HEK293 (cell line): ENCODE measurements at regions not wholly inside any gene's neighbourhood (a gene's known extent, or its start where the extent isn't known, plus 50 kb on each side); places are given as distances from the start of the nearest gene placed in this dataset.

Experiments used
- CTCF ChIA-PET: fragments of 350-600 bp; formaldehyde crosslinking; extraction: SDS; loops from one replicate; lab custom pipeline; 2021; ENCODE audit warnings: antibody characterized with exemption; lab: Yijun Ruan, JAX
- POLR2A ChIA-PET: fragments of 300-600 bp; formaldehyde crosslinking; extraction: SDS; loops from one replicate; lab custom pipeline; 2020; ENCODE audit warnings: antibody characterized with exemption, inconsistent platforms; lab: Yijun Ruan, JAX
- H3K27ac ChIP-seq: fragments of 200-500 bp; sonication (Bioruptor generic); 2 replicates; pipeline ENCODE4 v1.5.1; 2014; ENCODE audit warnings: low read depth, low read length, control low read depth, inconsistent platforms; ENCODE audit errors: extremely low read depth
- H3K36me3 ChIP-seq, 2 experiments: fragments of 200-500 bp in 1 of 2; sonication (Bioruptor generic) in 1 of 2; 1 replicate in 1 of 2; 2 replicates in 1 of 2; pipeline ENCODE4 v1.5.1; 2014 to 2017; ENCODE audit warnings: inconsistent platforms in 2 of 2, low read length in 2 of 2; ENCODE audit not compliant: control insufficient read depth in 2 of 2, insufficient read depth in 1 of 2
- H3K4me1 ChIP-seq: fragments of 200-500 bp; sonication (Bioruptor generic); 2 replicates; pipeline ENCODE4 v1.5.1; 2014; ENCODE audit warnings: mild to moderate bottlenecking, low read length, inconsistent platforms; ENCODE audit not compliant: control insufficient read depth, insufficient read depth
- H3K4me3 ChIP-seq: 2 replicates; pipeline ENCODE4 v1.5.1; 2011; ENCODE audit warnings: low read depth, mild to moderate bottlenecking, control low read depth, low read length, moderate library complexity
- H3K9me3 ChIP-seq: fragments of 200-500 bp; sonication (Bioruptor generic); 2 replicates; pipeline ENCODE4 v1.5.1; 2014; ENCODE audit warnings: low read depth, low read length, inconsistent platforms; ENCODE audit not compliant: control insufficient read depth, insufficient read depth
- CTCF ChIP-seq: fragments of 450-650 bp; formaldehyde crosslinking; IDR thresholded peaks from 2 replicates; pipeline ENCODE4 v1.5.1; 2016; ENCODE audit warnings: missing biosample characterization, missing genetic modification characterization
- EGR2 ChIP-seq: fragments of 450-650 bp; formaldehyde crosslinking; IDR thresholded peaks from 2 replicates; pipeline ENCODE4 v1.5.1; 2016; ENCODE audit warnings: low read depth, missing biosample characterization, missing genetic modification characterization
- ELK4 ChIP-seq: IDR thresholded peaks from 2 replicates; pipeline ENCODE4 v1.6.1; 2011; ENCODE audit warnings: mild to moderate bottlenecking, low read depth, low read length, borderline replicate concordance
- FEZF1 ChIP-seq: fragments of 450-650 bp; formaldehyde crosslinking; IDR thresholded peaks from 2 replicates; pipeline ENCODE4 v1.5.1; 2016; ENCODE audit warnings: missing biosample characterization, missing genetic modification characterization
- GLIS2 ChIP-seq: fragments of 450-650 bp; formaldehyde crosslinking; IDR thresholded peaks from 2 replicates; pipeline ENCODE4 v1.5.1; 2016; ENCODE audit warnings: missing biosample characterization, missing genetic modification characterization
- IKZF3 ChIP-seq: fragments of 450-650 bp; IDR thresholded peaks from 2 replicates; pipeline ENCODE4 v1.5.0; 2018; ENCODE audit warnings: missing biosample characterization, mild to moderate bottlenecking, missing genetic modification characterization, moderate library complexity
- PRDM1 ChIP-seq: fragments of 450-650 bp; formaldehyde crosslinking; IDR thresholded peaks from 2 replicates; pipeline ENCODE4; 2016; ENCODE audit warnings: missing biosample characterization, missing genetic modification characterization
- TSHZ1 ChIP-seq: fragments of 450-650 bp; formaldehyde crosslinking; IDR thresholded peaks from 2 replicates; pipeline ENCODE4 v1.5.1; 2016; ENCODE audit warnings: missing biosample characterization, missing genetic modification characterization, borderline replicate concordance
- ZBTB8A ChIP-seq: fragments of 450-650 bp; formaldehyde crosslinking; IDR thresholded peaks from 2 replicates; pipeline ENCODE4 v1.5.1; 2016; ENCODE audit warnings: missing biosample characterization, missing genetic modification characterization
- ZFP37 ChIP-seq: fragments of 450-650 bp; formaldehyde crosslinking; IDR thresholded peaks from 2 replicates; pipeline ENCODE4 v1.5.1; 2016; ENCODE audit warnings: missing biosample characterization, missing genetic modification characterization
- ZFP41 ChIP-seq: fragments of 450-650 bp; formaldehyde crosslinking; IDR thresholded peaks from 2 replicates; pipeline ENCODE4 v1.5.1; 2016; ENCODE audit warnings: missing biosample characterization, missing genetic modification characterization, borderline replicate concordance
- ZNF23 ChIP-seq: fragments of 450-650 bp; formaldehyde crosslinking; IDR thresholded peaks from 2 replicates; pipeline ENCODE4 v1.5.1; 2016; ENCODE audit warnings: missing biosample characterization, missing genetic modification characterization, borderline replicate concordance
- ZNF585B ChIP-seq: fragments of 450-650 bp; formaldehyde crosslinking; IDR thresholded peaks from 2 replicates; pipeline ENCODE4 v1.5.1; 2016; ENCODE audit warnings: missing biosample characterization, missing genetic modification characterization
- ZNF600 ChIP-seq: fragments of 450-650 bp; formaldehyde crosslinking; IDR thresholded peaks from 2 replicates; pipeline ENCODE4 v1.5.1; 2016; ENCODE audit warnings: missing biosample characterization, missing genetic modification characterization
- ZNF645 ChIP-seq: fragments of 450-650 bp; formaldehyde crosslinking; IDR thresholded peaks from 2 replicates; pipeline ENCODE4; 2016; ENCODE audit warnings: missing biosample characterization, missing genetic modification characterization
- ZNF704 ChIP-seq: fragments of 450-650 bp; formaldehyde crosslinking; IDR thresholded peaks from 2 replicates; pipeline ENCODE4 v1.5.1; 2016; ENCODE audit warnings: missing biosample characterization, missing genetic modification characterization
- ZNF768 ChIP-seq: fragments of 450-650 bp; formaldehyde crosslinking; IDR thresholded peaks from 2 replicates; pipeline ENCODE4 v1.5.1; 2018; ENCODE audit warnings: missing biosample characterization, mild to moderate bottlenecking, missing genetic modification characterization
- ZNF830 ChIP-seq: fragments of 450-650 bp; IDR thresholded peaks from 2 replicates; pipeline ENCODE4 v1.5.0; 2018; ENCODE audit warnings: missing biosample characterization, missing genetic modification characterization, low read depth, mild to moderate bottlenecking, moderate library complexity

- H3K27ac ChIP-seq = no peak overlapping the region
- POLR2A ChIA-PET = interaction anchor here (0.7 kb wide), 1 partner anchor 13 kb away, joined by 3 read pairs; no protein-coding TSS in a partner anchor
- no peak overlapping the region for H3K4me3 ChIP-seq
- H3K9me3 ChIP-seq = no peaks in the 10 kb centered on the region
- no peaks in the 10 kb centered on the region for H3K4me1 ChIP-seq
- no peak for TF ChIP-seq ZBTB8A (tag by site-specific recombination)
- TF ChIP-seq ZNF704 (tag by site-specific recombination) = no peak
- no peaks in the 10 kb centered on the region for H3K36me3 ChIP-seq
- CTCF ChIA-PET = interaction anchor here (0.5 to 0.7 kb wide), 2 partner anchors 65 to 75 kb away, joined by 3 to 4 read pairs; no protein-coding TSS in a partner anchor
Measured at GRCh38 chrX:139192386-139192961, 338.1 kb upstream of the F9 start.

- H3K4me1 ChIP-seq = no peaks in the 10 kb centered on the region
- no peaks in the 10 kb centered on the region for H3K36me3 ChIP-seq
- no peak for TF ChIP-seq ZNF768 (tag by site-specific recombination)
- TF ChIP-seq, all 188 proteins: peak for 0
- H3K4me3 ChIP-seq = no peak overlapping the region
- H3K9me3 ChIP-seq = no peaks in the 10 kb centered on the region
- CTCF ChIA-PET = interaction anchor here (0.7 kb wide), 1 partner anchor 75 kb away, joined by 3 read pairs; no protein-coding TSS in a partner anchor
- H3K27ac ChIP-seq = no peak overlapping the region
- POLR2A ChIA-PET = interaction anchor here (0.7 kb wide), 1 partner anchor 13 kb away, joined by 3 read pairs; no protein-coding TSS in a partner anchor
Measured at GRCh38 chrX:139191746-139192385, 338.7 kb upstream of the F9 start.

- POLR2A ChIA-PET = no interaction called here
- TF ChIP-seq GLIS2 (tag by site-specific recombination) (no peak), ZNF830 (tag by site-specific recombination) (no peak), CTCF (tag by site-specific recombination) (no peak), ZFP37 (tag by site-specific recombination) (no peak), PRDM1 (tag by site-specific recombination) (no peak), EGR2 (tag by site-specific recombination) (no peak), ELK4 (no peak), ZNF645 (no peak)
- TF ChIP-seq, all 188 proteins: peak for 0
Measured at GRCh38 chrX:139191286-139191685, 339.3 kb upstream of the F9 start.

GRCh38 chrX:139187738-139188137 lies 342.8 kb upstream of the F9 start:
- Histone ChIP-seq H3K4me3 (no peak overlapping the region), H3K9me3 (no peaks in the 10 kb centered on the region), H3K27ac (no peak overlapping the region), H3K36me3 (no peaks in the 10 kb centered on the region), H3K4me1 (no peaks in the 10 kb centered on the region)
- CTCF ChIA-PET = no interaction called here
- POLR2A ChIA-PET = no interaction called here
- TF ChIP-seq TSHZ1 (tag by site-specific recombination) (no peak), ZNF23 (tag by site-specific recombination) (no peak), FEZF1 (no peak), IKZF3 (tag by site-specific recombination) (no peak), ZNF585B (tag by site-specific recombination) (no peak), ZFP41 (no peak), ZNF600 (no peak)

More at GRCh38 chrX:139191286-139191685, 339.3 kb upstream of the F9 start:
- no peaks in the 10 kb centered on the region for H3K36me3 ChIP-seq
- no peaks in the 10 kb centered on the region for H3K9me3 ChIP-seq
- no peak overlapping the region for H3K4me3 ChIP-seq
- CTCF ChIA-PET = no interaction called here
- H3K27ac ChIP-seq = no peak overlapping the region
- no peaks in the 10 kb centered on the region for H3K4me1 ChIP-seq
